Esophagus (tissue), 2 donors: ENCODE measurements at regions not wholly inside any gene's neighbourhood (a gene's known extent, or its start where the extent isn't known, plus 50 kb on each side); places are given as distances from the start of the nearest gene placed in this dataset.

ENCODE experiments used
- H3K27ac ChIP-seq, 2 donors: one replicate each; pipeline ENCODE4 v1.5.1; 2013; ENCODE audit warnings: low read depth in 2 of 2, mild to moderate bottlenecking in 2 of 2, inconsistent platforms in 1 of 2, low read length in 1 of 2, moderate library complexity in 1 of 2
- H3K27me3 ChIP-seq, 2 donors: one replicate each; pipeline ENCODE4 v1.6.1; 2013; ENCODE audit warnings: low read length in 2 of 2, control low read depth in 1 of 2, mild to moderate bottlenecking in 1 of 2; ENCODE audit not compliant: insufficient read depth in 2 of 2, control insufficient read depth in 1 of 2
- H3K36me3 ChIP-seq, 2 donors: one replicate each; pipeline ENCODE4 v1.6.1; 2013; ENCODE audit warnings: low read length in 1 of 2; ENCODE audit not compliant: control insufficient read depth in 2 of 2, insufficient read depth in 2 of 2
- H3K4me1 ChIP-seq, 2 donors: one replicate each; pipeline ENCODE4 v1.6.1; 2013; ENCODE audit warnings: low read length in 1 of 2; ENCODE audit not compliant: control insufficient read depth in 2 of 2, insufficient read depth in 2 of 2
- H3K4me3 ChIP-seq, 2 donors: one replicate each; pipeline ENCODE4 v1.5.1; 2013; ENCODE audit warnings: low read length in 2 of 2, mild to moderate bottlenecking in 2 of 2, low read depth in 1 of 2, moderate library complexity in 1 of 2
- H3K9me3 ChIP-seq, 2 donors: one replicate each; pipeline ENCODE4 v1.6.1; 2013; ENCODE audit warnings: mild to moderate bottlenecking in 2 of 2, low read depth in 1 of 2, low read length in 1 of 2, moderate library complexity in 1 of 2; ENCODE audit not compliant: control insufficient read depth in 2 of 2, insufficient read depth in 1 of 2
- WGBS, 2 donors: extraction: QIAGEN DNeasy Blood & Tissue Kit; methylation state at CpG; one replicate each; pipeline ENCODE4 v1.1.7; 2013; 5-methylcytosine and 5-hydroxymethylcytosine counted together
- donor health status: healthy with polysubstance abuse.
- donor health status: Bipolar disorder and iron deficiency.

GRCh38 chr6:139426795-139427194 lies 52.3 kb upstream of the CITED2 start:
- Histone ChIP-seq H3K4me3 (no peak overlapping the region), H3K4me1 (no peaks in the 10 kb centered on the region), H3K9me3 (peaks cover 0 to 2% of the 10 kb centered on the region in 2 donors), H3K36me3 (no peaks in the 10 kb centered on the region), H3K27me3 (no peaks in the 10 kb centered on the region), H3K27ac (no peak overlapping the region)
- WGBS, 2 donors, result 63 to 74% methylated on average over 9 of the region's 9 CpGs

DNA sequence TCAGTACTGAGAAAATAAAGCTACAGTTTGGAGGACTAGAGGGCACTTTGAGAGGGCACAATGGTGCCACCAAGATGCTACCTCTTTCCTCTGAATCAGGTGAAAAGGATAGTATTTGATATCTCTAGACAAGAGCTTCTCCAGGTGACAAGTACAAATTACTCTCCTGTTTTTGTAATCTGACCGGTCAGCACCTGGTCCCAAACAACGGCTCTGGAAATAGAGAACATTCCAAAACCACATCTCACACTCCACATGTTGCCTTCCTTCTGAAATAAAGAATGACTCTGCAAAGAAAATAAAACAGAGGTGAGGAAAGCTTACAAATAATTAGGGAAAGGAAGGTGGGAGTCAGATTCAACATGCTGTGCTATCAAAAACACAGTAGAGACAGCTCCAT lies 51.3 kb upstream of the CITED2 start:
- no peaks in the 10 kb centered on the region for H3K4me1 ChIP-seq
- H3K4me3 ChIP-seq, result no peak overlapping the region
- no peaks in the 10 kb centered on the region for H3K27me3 ChIP-seq
- H3K9me3 ChIP-seq, result no peaks in the 10 kb centered on the region
- H3K27ac ChIP-seq, result no peak overlapping the region
- WGBS, 2 donors, result 79 to 82% methylated on average over 2 of the region's 2 CpGs
- H3K36me3 ChIP-seq, result no peaks in the 10 kb centered on the region

GRCh38 chr6:139423971-139424667 lies 49.7 kb upstream of the CITED2 start:
- WGBS, 2 donors, result 84 to 88% methylated on average over 12 of the region's 12 CpGs
- H3K9me3 ChIP-seq, result no peaks in the 10 kb centered on the region
- no peak overlapping the region for H3K27ac ChIP-seq
- H3K36me3 ChIP-seq, result no peaks in the 10 kb centered on the region
- no peaks in the 10 kb centered on the region for H3K4me1 ChIP-seq
- H3K4me3 ChIP-seq, result no peak overlapping the region
- H3K27me3 ChIP-seq, result no peaks in the 10 kb centered on the region
